Heart left ventricle (tissue), 16 donors: ENCODE measurements at regions not wholly inside any gene's neighbourhood (a gene's known extent, or its start where the extent isn't known, plus 50 kb on each side); places are given as distances from the start of the nearest gene placed in this dataset.

Source experiments
- ATAC-seq, 4 donors: fragments of 200-7000 bp; cut with Tn5 transposase; one replicate each; pipeline ENCODE4 v1.9.1; 2020 to 2022; ENCODE audit warnings: moderate library complexity in 4 of 4, mild to moderate bottlenecking in 3 of 4, moderate number of reproducible peaks in 1 of 4
- DNase-seq, 5 donors: peaks; one replicate each; pipeline ENCODE4 v3.0.0-alpha.2; 2020
- H3K27ac ChIP-seq, 12 donors: fragments of 200-600 bp; sonication (generic) in 4 of 12; one replicate each; pipeline versions ENCODE4 v1.5.0 to v1.8.0; 2016 to 2022; ENCODE audit warnings: mild to moderate bottlenecking in 2 of 12
- H3K27me3 ChIP-seq, 9 donors: fragments of 200-600 bp; sonication (generic) in 2 of 9; one replicate each; pipeline versions ENCODE4 v1.5.1 to v1.8.0; 2016 to 2022; ENCODE audit warnings: mild to moderate bottlenecking in 3 of 9
- H3K36me3 ChIP-seq, 9 donors: fragments of 200-600 bp; sonication (generic) in 2 of 9; one replicate each; pipeline versions ENCODE4 v1.5.0 to v1.8.0; 2018 to 2022; ENCODE audit warnings: mild to moderate bottlenecking in 2 of 9
- H3K4me1 ChIP-seq, 12 donors: fragments of 200-600 bp; sonication (generic) in 4 of 12; one replicate each; pipeline versions ENCODE4 v1.5.0 to v1.8.0; 2016 to 2022; ENCODE audit warnings: mild to moderate bottlenecking in 3 of 12
- H3K4me3 ChIP-seq, 12 donors: fragments of 200-600 bp; sonication (generic) in 4 of 12; one replicate each; pipeline versions ENCODE4 v1.5.0 to v1.8.0; 2017 to 2022; ENCODE audit warnings: mild to moderate bottlenecking in 9 of 12, moderate library complexity in 4 of 12
- H3K9me3 ChIP-seq, 12 donors: fragments of 200-600 bp; sonication (generic) in 4 of 12; one replicate each; pipeline versions ENCODE4 v1.5.0 to v1.8.0; 2016 to 2022; ENCODE audit warnings: mild to moderate bottlenecking in 1 of 12
- POLR2A ChIP-seq, 2 donors: fragments of 450-650 bp; IDR thresholded peaks; one replicate each; pipeline ENCODE4 v1.6.1; 2017; ENCODE audit warnings: antibody characterized with exemption in 2 of 2, mild to moderate bottlenecking in 2 of 2, moderate library complexity in 2 of 2
- WGBS, 4 donors: extraction: QIAGEN DNeasy Blood & Tissue Kit in 2 of 4; methylation state at CpG; one replicate each; pipeline versions ENCODE4 v1.1.5 to v1.1.7; 2013 to 2018; 5-methylcytosine and 5-hydroxymethylcytosine counted together
- intact Hi-C, 10 donors: fragments of 100-400 bp; cut with DNase I; formaldehyde crosslinking; loops; one replicate each; pipeline versions ENCODE4 v1.11.1 to v1.14.2; 2022
- TF ChIP-seq, protein P1 (sequence below), 12 donors: fragments of 200-600 bp; sonication (generic) in 4 of 12; IDR thresholded peaks; one replicate each; pipeline versions ENCODE4 v1.5.0 to v1.8.0; 2018 to 2022; ENCODE audit warnings: antibody characterized with exemption in 12 of 12, mild to moderate bottlenecking in 5 of 12
- donor health status: ischemic (EF 13 %, LVEDD 7.1; RV severe dilation, severe dysfunction).
- donor health status: healthy with polysubstance abuse.
- donor health status: DM: no; HTN: yes; CAD: no.
- donor health status: DM: no; HTN: no; CAD: no.
- donor health status: ischemic (EF 25% LVEDD 6.9; RV normal size, moderate dysfunction).
- donor health status: ischemic (EF 25% LVEDD 5.7; RV mildly dilated, moderate dysfunction).
- donor health status: healthy.
- donor health status: DM: yes; HTN: yes; CAD: no.
- donor health status: ischemic (EF 35%, LVEDD 5.7; RV mildly dilated, moderate dysfunction).
- donor health status: nonischemic (EF 11% LVEDD 7.7; RV severe dilation, severe dysfunction).
- donor health status: DM: yes; HTN: yes; CAD: no.
- donor health status: PGD.
- donor health status: ischemic (EF 29% LVEDD 5.4; RV normal size, mild dysfunction).
- donor health status: nonischemic (EF 23%, LVEDD 6.1; RV moderate dilation, normal function).

DNA sequence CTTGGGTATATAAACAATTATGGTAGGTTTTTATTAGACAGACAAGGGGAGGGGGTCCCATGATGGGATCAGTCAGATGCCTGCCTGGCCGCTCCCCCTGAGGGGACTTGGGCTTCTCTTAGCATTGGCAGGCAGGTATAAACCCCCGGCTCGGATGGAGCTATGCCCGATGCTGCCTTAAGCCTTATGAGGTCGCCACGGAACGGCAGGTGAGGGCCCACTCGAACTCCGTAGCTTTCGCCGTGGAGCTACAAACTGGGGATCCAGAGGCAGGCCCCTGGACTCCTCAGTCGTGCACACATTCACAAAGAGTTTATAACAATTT is 148.8 kb downstream of the TRIM27 start:
- 3 to 13% (median 5%) methylated on average over 12 of the region's 12 CpGs for WGBS, 4 donors
- no peak for TF ChIP-seq POLR2A (IDR thresholded peaks at IDR 0.05)
- TF ChIP-seq, protein P1, sequence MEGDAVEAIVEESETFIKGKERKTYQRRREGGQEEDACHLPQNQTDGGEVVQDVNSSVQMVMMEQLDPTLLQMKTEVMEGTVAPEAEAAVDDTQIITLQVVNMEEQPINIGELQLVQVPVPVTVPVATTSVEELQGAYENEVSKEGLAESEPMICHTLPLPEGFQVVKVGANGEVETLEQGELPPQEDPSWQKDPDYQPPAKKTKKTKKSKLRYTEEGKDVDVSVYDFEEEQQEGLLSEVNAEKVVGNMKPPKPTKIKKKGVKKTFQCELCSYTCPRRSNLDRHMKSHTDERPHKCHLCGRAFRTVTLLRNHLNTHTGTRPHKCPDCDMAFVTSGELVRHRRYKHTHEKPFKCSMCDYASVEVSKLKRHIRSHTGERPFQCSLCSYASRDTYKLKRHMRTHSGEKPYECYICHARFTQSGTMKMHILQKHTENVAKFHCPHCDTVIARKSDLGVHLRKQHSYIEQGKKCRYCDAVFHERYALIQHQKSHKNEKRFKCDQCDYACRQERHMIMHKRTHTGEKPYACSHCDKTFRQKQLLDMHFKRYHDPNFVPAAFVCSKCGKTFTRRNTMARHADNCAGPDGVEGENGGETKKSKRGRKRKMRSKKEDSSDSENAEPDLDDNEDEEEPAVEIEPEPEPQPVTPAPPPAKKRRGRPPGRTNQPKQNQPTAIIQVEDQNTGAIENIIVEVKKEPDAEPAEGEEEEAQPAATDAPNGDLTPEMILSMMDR (IDR thresholded peaks at IDR 0.05) = no peak
- intact Hi-C loops = no loop called here
- DNase-seq (no peak), ATAC-seq (no peak)
- no peaks in the 10 kb centered on the region for H3K4me1 ChIP-seq
- H3K27ac ChIP-seq = no peak overlapping the region
- no peak overlapping the region for H3K4me3 ChIP-seq
- no peaks in the 10 kb centered on the region for H3K36me3 ChIP-seq
- H3K27me3 ChIP-seq = peaks cover 65 to 100% (median 94%) of the 10 kb centered on the region in 9 donors
- H3K9me3 ChIP-seq = no peaks in the 10 kb centered on the region

DNA sequence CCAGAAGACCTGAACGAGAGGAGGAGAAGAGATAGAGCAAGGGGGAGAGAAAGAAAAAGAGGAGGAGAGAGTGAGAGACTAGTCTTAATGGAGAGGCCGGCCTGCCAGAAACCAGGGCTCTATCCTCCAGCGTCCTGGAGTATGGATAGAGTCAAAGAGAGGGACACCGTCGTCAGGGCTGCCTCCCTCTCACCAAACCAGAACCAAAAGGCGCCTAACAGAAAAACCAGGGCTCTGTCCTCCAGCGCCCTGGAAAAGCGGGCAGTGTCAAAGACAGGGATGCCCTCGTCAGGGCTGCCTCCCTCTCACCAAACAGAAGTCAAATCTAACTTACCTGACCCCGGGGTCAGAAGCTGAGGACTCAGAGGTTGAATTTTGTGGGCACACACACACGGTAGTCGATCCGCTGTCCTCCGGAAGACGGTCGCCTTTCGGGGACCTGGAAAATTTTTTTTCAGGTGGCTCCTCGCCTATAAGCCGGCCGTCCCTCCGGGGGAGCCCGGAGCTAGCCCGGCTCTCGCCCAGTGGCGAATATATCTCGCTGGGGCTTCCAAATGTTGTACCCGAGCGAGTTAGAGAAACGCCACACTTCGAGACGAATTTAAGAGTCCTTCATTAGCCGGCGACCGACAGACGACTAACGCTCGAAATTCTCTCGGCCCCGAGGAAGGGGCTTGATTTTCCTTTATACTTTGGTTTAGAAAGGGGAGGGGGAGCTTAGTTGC is 148.2 kb downstream of the TRIM27 start:
- Histone ChIP-seq H3K36me3 (no peaks in the 10 kb centered on the region), H3K4me3 (no peak overlapping the region), H3K9me3 (no peaks in the 10 kb centered on the region), H3K27me3 (peaks cover 63 to 100% (median 95%) of the 10 kb centered on the region in 9 donors), H3K27ac (no peak overlapping the region), H3K4me1 (no peaks in the 10 kb centered on the region)
- intact Hi-C loops = no loop called here
- TF ChIP-seq, protein P1 (IDR thresholded peaks at IDR 0.05) = no peak
- TF ChIP-seq POLR2A (IDR thresholded peaks at IDR 0.05) = no peak
- 1 to 2% (median 2%) methylated on average over 39 of the region's 39 CpGs for WGBS, 4 donors
- no peak for ATAC-seq
- DNase-seq = no peak

DNA sequence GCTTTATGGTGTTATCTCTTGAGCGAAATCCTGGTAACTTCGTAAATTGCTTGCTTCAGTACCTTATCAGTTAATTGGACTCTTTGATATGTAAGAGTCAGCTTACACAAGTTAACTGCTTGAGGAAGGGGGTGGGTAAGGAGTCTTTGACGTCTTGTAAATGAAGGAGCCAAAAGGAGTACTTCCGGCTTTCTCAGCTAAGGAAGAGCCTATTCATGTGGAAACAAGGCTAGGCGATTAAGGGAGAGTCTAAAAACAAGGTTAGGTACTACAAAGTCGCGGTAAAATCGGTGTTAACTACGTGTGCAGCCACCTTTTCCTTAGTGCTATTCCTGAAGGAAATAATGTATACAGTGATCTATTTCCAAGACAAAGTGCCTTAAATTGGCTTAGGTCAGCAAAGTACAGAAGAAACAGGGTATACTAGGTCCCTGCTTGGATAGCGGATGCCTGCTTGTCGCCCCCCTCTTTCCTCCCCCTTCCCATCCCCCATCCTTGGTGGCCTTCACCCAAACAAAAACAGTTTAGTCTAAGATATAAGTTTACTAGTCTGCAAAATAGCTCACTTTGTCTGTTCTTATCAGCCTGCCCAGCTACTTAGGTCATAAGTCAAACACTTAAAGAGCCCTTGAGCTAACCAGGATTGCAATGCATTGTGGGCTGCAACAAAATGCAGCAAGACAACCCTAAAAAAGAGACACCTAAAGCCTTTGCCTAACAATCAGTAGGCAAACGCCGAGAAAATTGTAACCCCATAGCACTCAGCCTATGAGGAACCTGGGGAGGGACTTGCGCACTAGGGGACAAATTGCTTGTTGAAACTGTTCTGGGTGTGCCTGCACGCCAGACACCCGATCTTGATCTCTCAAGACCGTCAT is 147.3 kb downstream of the TRIM27 start:
- Histone ChIP-seq H3K27ac (no peak overlapping the region), H3K27me3 (peaks cover 57 to 100% (median 95%) of the 10 kb centered on the region in 9 donors), H3K36me3 (no peaks in the 10 kb centered on the region), H3K4me1 (no peaks in the 10 kb centered on the region), H3K9me3 (no peaks in the 10 kb centered on the region), H3K4me3 (no peak overlapping the region)
- intact Hi-C loops = no loop called here
- ATAC-seq (no peak), DNase-seq (no peak)
- no peak for TF ChIP-seq POLR2A (IDR thresholded peaks at IDR 0.05)
- TF ChIP-seq, protein P1 (IDR thresholded peaks at IDR 0.05) = no peak
- WGBS, 4 donors = 1 to 4% (median 2%) methylated on average over 17 of the region's 17 CpGs

DNA sequence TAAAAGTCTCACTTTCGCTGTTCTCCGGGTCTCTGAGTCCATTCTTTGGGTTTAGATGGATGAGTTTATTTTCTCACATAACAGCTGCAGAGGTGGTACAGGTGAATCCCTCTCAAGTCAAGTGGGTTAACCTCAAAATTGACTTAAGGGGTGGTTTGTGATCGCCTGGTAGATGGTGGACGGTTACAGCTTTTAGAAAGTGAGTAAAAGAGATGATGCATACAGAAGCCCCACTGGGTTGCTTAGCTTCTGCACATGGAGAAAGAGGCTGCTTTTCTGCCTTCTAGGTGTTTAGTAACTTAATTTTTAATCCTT is 146.7 kb downstream of the TRIM27 start:
- intact Hi-C loops = no loop called here
- no peaks in the 10 kb centered on the region for H3K9me3 ChIP-seq
- no peak for TF ChIP-seq POLR2A (IDR thresholded peaks at IDR 0.05)
- TF ChIP-seq, protein P1 (IDR thresholded peaks at IDR 0.05) = no peak
- H3K4me3 ChIP-seq = no peak overlapping the region
- peaks cover 54 to 100% (median 94%) of the 10 kb centered on the region in 9 donors for H3K27me3 ChIP-seq
- WGBS, 4 donors = 1 to 5% (median 3%) methylated on average over 4 of the region's 4 CpGs
- H3K36me3 ChIP-seq = no peaks in the 10 kb centered on the region
- H3K27ac ChIP-seq = no peak overlapping the region
- ATAC-seq (no peak), DNase-seq (no peak)
- H3K4me1 ChIP-seq = peaks cover 0 to 4% (median 0%) of the 10 kb centered on the region in 12 donors
